GM12874 (cell line): ENCODE measurements at regions not wholly inside any gene's neighbourhood (a gene's known extent, or its start where the extent isn't known, plus 50 kb on each side); places are given as distances from the start of the nearest gene placed in this dataset.

Experiments used
- TF ChIP-seq, protein P1 (sequence below): IDR thresholded peaks from 2 replicates; pipeline ENCODE4 v1.5.1; 2011; ENCODE audit warnings: low read depth, mild to moderate bottlenecking, control low read depth, low read length, moderate library complexity; ENCODE audit not compliant: insufficient read depth

DNA sequence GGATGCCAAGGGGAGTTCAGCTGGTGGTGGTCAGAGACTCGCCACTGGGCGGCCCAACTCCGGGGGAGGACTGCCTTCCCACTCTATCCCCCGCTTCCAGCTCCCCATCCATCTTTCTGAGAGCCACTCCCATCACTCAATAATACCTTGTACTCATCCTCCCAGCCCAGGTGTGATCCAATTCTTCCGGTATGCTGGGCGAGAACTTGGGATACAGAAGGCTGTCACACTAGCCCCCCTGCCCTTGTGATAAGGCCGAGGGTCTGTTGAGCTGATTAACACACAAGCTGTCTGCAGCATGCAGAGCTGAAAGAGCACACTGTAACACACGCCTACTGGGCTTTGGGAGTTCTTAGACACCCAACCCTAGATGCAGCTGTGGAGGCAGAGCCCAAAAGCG is 460.4 kb upstream of the EEF2KMT start:
- TF ChIP-seq, protein P1, sequence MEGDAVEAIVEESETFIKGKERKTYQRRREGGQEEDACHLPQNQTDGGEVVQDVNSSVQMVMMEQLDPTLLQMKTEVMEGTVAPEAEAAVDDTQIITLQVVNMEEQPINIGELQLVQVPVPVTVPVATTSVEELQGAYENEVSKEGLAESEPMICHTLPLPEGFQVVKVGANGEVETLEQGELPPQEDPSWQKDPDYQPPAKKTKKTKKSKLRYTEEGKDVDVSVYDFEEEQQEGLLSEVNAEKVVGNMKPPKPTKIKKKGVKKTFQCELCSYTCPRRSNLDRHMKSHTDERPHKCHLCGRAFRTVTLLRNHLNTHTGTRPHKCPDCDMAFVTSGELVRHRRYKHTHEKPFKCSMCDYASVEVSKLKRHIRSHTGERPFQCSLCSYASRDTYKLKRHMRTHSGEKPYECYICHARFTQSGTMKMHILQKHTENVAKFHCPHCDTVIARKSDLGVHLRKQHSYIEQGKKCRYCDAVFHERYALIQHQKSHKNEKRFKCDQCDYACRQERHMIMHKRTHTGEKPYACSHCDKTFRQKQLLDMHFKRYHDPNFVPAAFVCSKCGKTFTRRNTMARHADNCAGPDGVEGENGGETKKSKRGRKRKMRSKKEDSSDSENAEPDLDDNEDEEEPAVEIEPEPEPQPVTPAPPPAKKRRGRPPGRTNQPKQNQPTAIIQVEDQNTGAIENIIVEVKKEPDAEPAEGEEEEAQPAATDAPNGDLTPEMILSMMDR: no peak

DNA sequence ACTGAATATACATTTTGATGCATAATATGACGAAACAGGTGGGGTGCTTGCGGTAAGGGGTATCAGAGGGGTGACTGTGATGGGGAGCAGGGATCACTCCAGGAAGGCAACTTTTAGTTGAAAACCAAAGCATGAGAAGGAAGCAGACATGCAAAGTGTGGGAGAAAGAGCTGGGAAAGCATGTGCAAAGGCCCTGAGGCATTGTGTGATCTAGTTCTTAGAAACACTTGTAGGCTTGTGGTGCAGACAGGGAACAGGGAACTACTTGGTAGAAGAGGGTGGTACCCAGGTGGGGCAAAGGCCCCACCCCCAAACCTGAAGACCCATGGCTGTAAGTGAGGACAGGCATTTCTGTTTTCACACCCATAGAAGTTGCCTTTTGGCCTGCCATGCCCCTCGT is 459.9 kb upstream of the EEF2KMT start:
- TF ChIP-seq, protein P1: no peak

DNA sequence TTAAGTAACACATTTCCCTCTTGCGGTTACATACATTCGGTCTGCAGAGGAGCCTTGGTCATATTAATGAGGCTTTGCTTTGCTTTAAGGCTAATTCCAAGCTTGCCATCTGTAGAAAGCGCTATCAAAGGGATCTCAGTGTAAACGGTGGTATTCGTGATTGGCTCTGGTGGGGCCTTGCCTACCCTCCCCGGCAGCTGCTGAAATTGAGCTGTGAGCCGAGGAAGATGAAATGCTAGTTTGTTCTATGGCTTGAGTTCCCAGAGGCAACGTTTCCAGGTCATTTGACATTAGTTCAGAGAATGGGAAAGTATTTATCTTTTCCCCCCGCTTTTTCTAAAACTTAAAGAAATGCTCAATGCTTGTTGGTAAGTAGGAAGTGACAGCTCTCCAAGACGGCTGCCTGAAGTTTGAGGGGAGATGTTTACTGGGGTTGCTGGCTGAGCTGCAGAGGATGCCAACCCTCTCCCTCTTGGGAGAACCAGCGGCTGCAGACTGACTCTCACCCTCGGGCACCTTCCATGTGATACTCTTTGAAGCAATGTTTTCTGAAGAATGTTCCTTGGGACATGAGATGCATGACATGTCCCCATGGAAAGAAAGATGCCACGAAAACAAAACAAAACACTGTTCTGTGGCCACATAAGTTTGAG is 458.7 kb upstream of the EEF2KMT start:
- TF ChIP-seq, protein P1: no peak

DNA sequence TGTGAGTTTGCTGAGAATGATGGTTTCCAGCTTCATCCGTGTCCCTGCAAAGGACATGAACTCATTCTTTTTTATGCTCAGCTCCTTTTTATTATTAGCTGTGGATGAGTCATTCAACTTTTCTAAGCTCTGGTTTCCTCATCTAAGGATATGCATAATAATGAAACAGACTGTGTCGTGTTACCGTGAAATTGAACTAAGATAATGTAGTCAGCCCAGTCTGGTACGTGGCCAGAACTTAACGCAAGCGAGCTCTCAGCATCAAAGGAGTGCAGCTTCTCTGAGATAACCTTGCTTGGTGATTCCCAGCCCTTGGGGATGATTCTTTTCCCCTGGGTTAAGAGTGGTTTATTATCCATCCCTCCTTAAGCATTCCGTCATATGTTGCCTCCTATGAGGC is 454.3 kb upstream of the EEF2KMT start:
- TF ChIP-seq, protein P1: no peak

DNA sequence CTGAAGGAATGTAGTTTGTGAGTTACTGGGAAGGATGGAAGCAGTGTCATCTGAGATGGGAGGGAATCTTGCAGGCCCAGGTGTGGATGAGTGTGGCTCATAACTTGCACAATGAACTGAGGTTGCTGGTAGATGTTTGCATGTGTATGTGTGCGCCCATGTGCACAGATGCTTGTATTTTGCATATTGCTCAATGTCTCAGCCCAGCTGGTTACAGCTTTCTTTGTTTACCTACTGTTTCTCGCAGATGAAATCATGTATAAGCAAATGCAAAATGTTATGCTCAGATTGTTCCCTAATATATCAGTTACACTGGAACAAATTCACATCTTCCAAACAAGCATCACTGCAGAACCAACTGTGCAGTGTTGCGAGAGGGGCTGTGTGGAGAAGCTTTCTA is 452.2 kb upstream of the EEF2KMT start:
- TF ChIP-seq, protein P1: no peak

DNA sequence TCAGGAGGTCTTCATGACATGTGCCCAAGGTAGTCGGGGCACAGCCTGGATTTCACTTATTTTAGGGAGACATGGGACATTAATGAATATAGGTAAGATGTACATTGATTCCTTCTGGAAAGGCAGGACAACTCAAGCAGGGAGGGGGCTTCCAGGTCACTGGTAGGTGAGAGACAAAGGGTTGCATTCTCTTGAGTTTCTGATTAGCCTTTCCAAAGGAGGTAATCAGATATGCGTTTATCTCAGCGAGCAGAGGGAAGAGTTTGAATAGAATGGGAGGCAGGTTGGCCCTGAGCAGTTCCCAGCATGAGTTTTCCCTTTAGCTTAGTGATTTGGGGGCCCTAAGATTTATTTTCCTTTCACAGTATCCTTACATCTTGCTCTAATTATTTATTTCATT is 443.8 kb upstream of the EEF2KMT start:
- TF ChIP-seq, protein P1: no peak

DNA sequence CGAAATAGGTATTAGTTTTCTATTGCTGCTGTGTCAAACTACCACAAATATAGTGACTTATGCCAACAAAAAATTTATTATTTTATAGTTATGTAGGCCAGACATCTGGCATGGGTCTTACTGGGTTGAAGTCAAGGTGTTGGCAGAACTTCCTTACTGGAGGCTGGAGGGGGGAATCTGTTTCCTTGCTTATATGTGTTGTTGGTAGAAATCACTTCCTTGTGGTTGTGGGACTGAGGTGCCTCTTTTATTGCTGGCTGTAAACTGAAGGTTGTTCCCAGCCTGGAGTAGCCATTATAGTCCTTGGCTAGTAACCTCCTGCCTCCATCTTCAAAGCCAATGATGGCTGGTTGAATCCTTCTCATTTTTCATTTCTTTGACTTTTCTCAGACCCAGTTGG is 439.8 kb upstream of the EEF2KMT start:
- TF ChIP-seq, protein P1: no peak
